PC-9 (cell line): ENCODE measurements at regions not wholly inside any gene's neighbourhood (a gene's known extent, or its start where the extent isn't known, plus 50 kb on each side); places are given as distances from the start of the nearest gene placed in this dataset.

Experiments used
- BruUV-seq: library from RNA; stranded (reverse); fragments of 400-500 nt; replicated peaks from 2 replicates; lab custom pipeline; 2021; lab: Mats Ljungman, UMichigan
- CTCF ChIA-PET: fragments of 300-600 bp; sonication (Branson Sonifier 250); formaldehyde crosslinking; loops from one replicate; lab custom pipeline; 2022; ENCODE audit warnings: antibody characterized with exemption; lab: Charles Lee
- POLR2A ChIA-PET: fragments of 300-600 bp; sonication (Branson Sonifier 250); formaldehyde crosslinking; loops from one replicate; lab custom pipeline; 2022; ENCODE audit warnings: antibody characterized with exemption; ENCODE audit not compliant: unreplicated experiment; lab: Charles Lee
- DNase-seq, 2 experiments: peaks; one replicate each; pipeline versions ENCODE4 v3.0.0 to v3.0.0-alpha.2; 2015 to 2022; ENCODE audit warnings: mixed read lengths in 1 of 2
- H2AFZ ChIP-seq: fragments of 200-600 bp; sonication (generic); 2 replicates; pipeline ENCODE4 v1.8.1; 2017; ENCODE audit warnings: antibody characterized with exemption
- H3F3A ChIP-seq: fragments of 200-600 bp; sonication (generic); 2 replicates; pipeline ENCODE4 v1.8.1; 2017; ENCODE audit warnings: antibody characterized with exemption, mild to moderate bottlenecking, low read depth; ENCODE audit not compliant: insufficient read depth
- H3K27ac ChIP-seq: fragments of 200-600 bp; sonication (generic); 2 replicates; pipeline ENCODE4 v1.6.1; 2016; ENCODE audit warnings: mixed run types
- H3K27me3 ChIP-seq: fragments of 200-600 bp; sonication (generic); 2 replicates; pipeline ENCODE4 v1.6.1; 2016; ENCODE audit warnings: low read depth, mixed run types; ENCODE audit not compliant: insufficient read depth
- H3K36me3 ChIP-seq: fragments of 200-600 bp; sonication (generic); 2 replicates; pipeline ENCODE4 v1.6.1; 2016; ENCODE audit warnings: low read depth, mixed run types
- H3K4me1 ChIP-seq: fragments of 200-600 bp; sonication (generic); replicated peaks from 2 replicates; pipeline ENCODE4 v1.6.1; 2016; ENCODE audit warnings: mixed run types; ENCODE audit not compliant: insufficient read depth
- H3K4me2 ChIP-seq: fragments of 200-600 bp; sonication (generic); 2 replicates; pipeline ENCODE4 v1.6.1; 2017; ENCODE audit warnings: mixed run types
- H3K4me3 ChIP-seq: fragments of 200-600 bp; sonication (generic); 2 replicates; pipeline ENCODE4 v1.6.1; 2016; ENCODE audit warnings: mixed run types
- H3K79me2 ChIP-seq: fragments of 200-600 bp; sonication (generic); 2 replicates; pipeline ENCODE4 v1.6.1; 2017; ENCODE audit warnings: low read depth, mixed run types
- H3K9me2 ChIP-seq: fragments of 200-600 bp; sonication (generic); 2 replicates; pipeline ENCODE4 v1.8.1; 2017; ENCODE audit warnings: mild to moderate bottlenecking; ENCODE audit not compliant: insufficient read depth
- H3K9me3 ChIP-seq: fragments of 200-600 bp; sonication (generic); 2 replicates; pipeline ENCODE4 v1.8.1; 2016; ENCODE audit warnings: low read depth; ENCODE audit not compliant: insufficient read depth
- H4K20me1 ChIP-seq: fragments of 200-600 bp; sonication (generic); 2 replicates; pipeline ENCODE4 v1.8.1; 2017; ENCODE audit not compliant: insufficient read depth
- CTCF ChIP-seq: fragments of 200-600 bp; sonication (generic); conservative IDR thresholded peaks from 2 replicates; pipeline ENCODE4 v1.6.1; 2017; ENCODE audit warnings: mixed run types, antibody characterized with exemption, mild to moderate bottlenecking, moderate library complexity
- EZH2 ChIP-seq: fragments of 200-600 bp; sonication (generic); IDR thresholded peaks from 2 replicates; pipeline ENCODE4 v1.8.0; 2017; ENCODE audit warnings: antibody characterized with exemption, low read depth
- intact Hi-C: fragments of 100-400 bp; cut with micrococcal nuclease; formaldehyde crosslinking; loops from one replicate; pipeline ENCODE4 v1.10.0; 2022; ENCODE audit not compliant: unreplicated experiment

GRCh38 chr9:633461-633860 lies 208.0 kb upstream of the DMRT1 start:
- H3K4me1 ChIP-seq, result no peaks in the 10 kb centered on the region
- H3K79me2 ChIP-seq, result no peaks in the 10 kb centered on the region
- no peaks in the 10 kb centered on the region for H3F3A ChIP-seq
- no peaks in the 10 kb centered on the region for H3K36me3 ChIP-seq
- no peaks in the 10 kb centered on the region for H3K27me3 ChIP-seq
- no peaks in the 10 kb centered on the region for H3K9me3 ChIP-seq
- no peak overlapping the region for H3K4me3 ChIP-seq
- intact Hi-C loops, result no loop called here
- H3K27ac ChIP-seq, result no peak overlapping the region
- H3K4me2 ChIP-seq, result no peak overlapping the region
- H4K20me1 ChIP-seq, result no peaks in the 10 kb centered on the region
- BruUV-seq, result no TSS peak
- no peak overlapping the region for H2AFZ ChIP-seq
- TF ChIP-seq CTCF (no peak), EZH2 (no peak)
- CTCF ChIA-PET, result no interaction called here
- no peaks in the 10 kb centered on the region for H3K9me2 ChIP-seq
- DNase-seq, result no peak
- POLR2A ChIA-PET, result no interaction called here

GRCh38 chr9:636931-637591 lies 204.4 kb upstream of the DMRT1 start:
- Histone ChIP-seq H2AFZ (no peak overlapping the region), H4K20me1 (no peaks in the 10 kb centered on the region), H3K27ac (no peak overlapping the region), H3K4me1 (no peaks in the 10 kb centered on the region), H3K79me2 (no peaks in the 10 kb centered on the region), H3K4me2 (no peak overlapping the region), H3K36me3 (no peaks in the 10 kb centered on the region), H3K4me3 (no peak overlapping the region), H3K9me3 (no peaks in the 10 kb centered on the region), H3K9me2 (no peaks in the 10 kb centered on the region), H3K27me3 (no peaks in the 10 kb centered on the region), H3F3A (no peaks in the 10 kb centered on the region)
- TF ChIP-seq CTCF (no peak), EZH2 (no peak)
- intact Hi-C loops, result no loop called here
- BruUV-seq, result no TSS peak
- ChIA-PET POLR2A (no interaction called here), CTCF (no interaction called here)
- DNase-seq, result no peak

- no TSS peak for BruUV-seq
- Histone ChIP-seq H3K4me1 (no peaks in the 10 kb centered on the region), H3K4me2 (no peak overlapping the region), H3K79me2 (no peaks in the 10 kb centered on the region), H4K20me1 (no peaks in the 10 kb centered on the region), H3K36me3 (no peaks in the 10 kb centered on the region), H3K9me2 (no peaks in the 10 kb centered on the region), H3K27me3 (no peaks in the 10 kb centered on the region), H3K27ac (no peak overlapping the region), H2AFZ (no peak overlapping the region), H3F3A (no peaks in the 10 kb centered on the region), H3K9me3 (no peaks in the 10 kb centered on the region), H3K4me3 (no peak overlapping the region)
- TF ChIP-seq CTCF, result no peak
- TF ChIP-seq EZH2, result no peak
- CTCF ChIA-PET, result no interaction called here
- DNase-seq, result no peak
- POLR2A ChIA-PET, result no interaction called here
- intact Hi-C loops, result no loop called here
Observed at GRCh38 chr9:638152-638551, 203.3 kb upstream of the DMRT1 start.
